ENCODE measurements at regions not wholly inside any gene's neighbourhood (a gene's known extent, or its start where the extent isn't known, plus 50 kb on each side); places are given as distances from the start of the nearest gene placed in this dataset.

GRCh38 chr3:95177096-95177495, 1114.2 kb downstream of the NSUN3 start:
- no TSS peak for BruUV-seq (replicated peaks)
- no peaks in the 10 kb centered on the region for H3K36me3 ChIP-seq (ENCODE audit: control insufficient read depth, insufficient read depth, low read length)
- no peak overlapping the region for H2AFZ ChIP-seq (ENCODE audit: low read depth, low read length)
- in situ Hi-C loops (cut with MboI) (no loop called here), intact Hi-C loops (cut with micrococcal nuclease) (no loop called here)
- no peak for ATAC-seq
- no peaks in the 10 kb centered on the region for H3K27me3 ChIP-seq (ENCODE audit: control insufficient read depth in 2 of 2, insufficient read depth in 2 of 2, low read length in 2 of 2)
- H3K9me1 ChIP-seq (ENCODE audit: control insufficient read depth, insufficient read depth, low read length), result no peaks in the 10 kb centered on the region
- H4K20me1 ChIP-seq (replicated peaks; ENCODE audit: control insufficient read depth, insufficient read depth, low read length), result no peaks in the 10 kb centered on the region
- no peak for FAIRE-seq
- WGBS (ENCODE audit: insufficient coverage, low coverage, missing lambda C conversion rate), result 0% methylated on average over 2 of the region's 2 CpGs
- no peaks in the 10 kb centered on the region for H3K79me2 ChIP-seq (ENCODE audit: control insufficient read depth, insufficient read depth, low read length)
- H3K4me3 ChIP-seq, result no peak overlapping the region
- H3K27ac ChIP-seq (ENCODE audit: extremely low read depth, low read depth, low read length), result no peak overlapping the region
- ChIA-PET CTCF (ENCODE audit: low intra/inter-chr PET ratio) (no interaction called here), POLR2A (no interaction called here)
- H3K4me2 ChIP-seq (ENCODE audit: insufficient read depth, low read length), result no peak overlapping the region
- no peak for TF ChIP-seq FOSL1 (tag; conservative IDR thresholded peaks at IDR 0.05)
- TF ChIP-seq ZNF717 (CRISPR knock-in tag; IDR thresholded peaks at IDR 0.05), result no peak
- no peak for TF ChIP-seq RHOXF2B (CRISPR knock-in tag; conservative IDR thresholded peaks at IDR 0.05)
- no peak for TF ChIP-seq CUX1 (CRISPR knock-in tag; IDR thresholded peaks at IDR 0.05)
- TF ChIP-seq BHLHE40 (IDR thresholded peaks at IDR 0.05; ENCODE audit: low read length), result no peak
- TF ChIP-seq ZNF551 (CRISPR knock-in tag; IDR thresholded peaks at IDR 0.05), result no peak
- no peak for TF ChIP-seq DDX20 (tag; IDR thresholded peaks at IDR 0.05; ENCODE audit: low read depth)
- TF ChIP-seq ZEB2 (IDR thresholded peaks at IDR 0.05), result no peak
- TF ChIP-seq ZNF830 (CRISPR knock-in tag; IDR thresholded peaks at IDR 0.05), result no peak
- no peak for TF ChIP-seq NCOA4 (IDR thresholded peaks at IDR 0.05; ENCODE audit: partially characterized antibody)
- TF ChIP-seq HDAC2 (IDR thresholded peaks at IDR 0.05), result no peak
- no peak for TF ChIP-seq STAT5A (IDR thresholded peaks at IDR 0.05; ENCODE audit: borderline replicate concordance, low read length)
- no peak for TF ChIP-seq NFIX (CRISPR knock-in tag; IDR thresholded peaks at IDR 0.05; ENCODE audit: low read depth)
- TF ChIP-seq RREB1 (CRISPR knock-in tag; IDR thresholded peaks at IDR 0.05), result no peak
- TF ChIP-seq MECOM (CRISPR knock-in tag; IDR thresholded peaks at IDR 0.05), result no peak
- TF ChIP-seq SP2 (IDR thresholded peaks at IDR 0.05; ENCODE audit: extremely low read depth, low read depth, low read length, poor library complexity, severe bottlenecking), result no peak
- no peak for DNase-seq (ENCODE audit: extremely low read depth in 1 of 4, low spot score in 3 of 4)
- no peaks in the 10 kb centered on the region for H3K4me1 ChIP-seq (replicated peaks in 1 of 2; ENCODE audit: control insufficient read depth in 2 of 2, insufficient read depth in 2 of 2, low read length in 2 of 2)
- no peak overlapping the region for H3K9ac ChIP-seq (ENCODE audit: insufficient read depth in 1 of 2, low read depth in 2 of 2, low read length in 2 of 2)
- no peaks in the 10 kb centered on the region for H3K9me3 ChIP-seq (replicated peaks; ENCODE audit: control insufficient read depth, insufficient read depth, low read depth, low read length)

Measured in K562 (cell line).